ENCODE measurements at regions not wholly inside any gene's neighbourhood (a gene's known extent, or its start where the extent isn't known, plus 50 kb on each side); places are given as distances from the start of the nearest gene placed in this dataset.

- no peaks in the 10 kb centered on the region for H3K27me3 ChIP-seq
- H3K9me3 ChIP-seq, result no peaks in the 10 kb centered on the region
- no peak overlapping the region for H3K9ac ChIP-seq (ENCODE audit: low read depth in 2 of 2, low read length in 2 of 2)
- intact Hi-C loops (cut with DNase I), result no loop called here
- no peak overlapping the region for H3K27ac ChIP-seq
- no peaks in the 10 kb centered on the region for H3K4me1 ChIP-seq
- TF ChIP-seq CTCF (IDR thresholded peaks at IDR 0.05), result no peak
- no peak for DNase-seq
- no peak overlapping the region for H3K4me3 ChIP-seq
- H3K36me3 ChIP-seq, result no peaks in the 10 kb centered on the region
Observed at GRCh38 chr20:12287575-12287974, 369.9 kb downstream of the BTBD3 start.

- TF ChIP-seq CTCF (IDR thresholded peaks at IDR 0.05), result no peak
- H3K27me3 ChIP-seq, result no peaks in the 10 kb centered on the region
- H3K36me3 ChIP-seq, result no peaks in the 10 kb centered on the region
- no peaks in the 10 kb centered on the region for H3K9me3 ChIP-seq
- no peaks in the 10 kb centered on the region for H3K4me1 ChIP-seq
- no peak for DNase-seq
- no peak overlapping the region for H3K4me3 ChIP-seq
- intact Hi-C loops (cut with DNase I), result no loop called here
- H3K27ac ChIP-seq, result no peak overlapping the region
- no peak overlapping the region for H3K9ac ChIP-seq (ENCODE audit: low read depth in 2 of 2, low read length in 2 of 2)
Observed at GRCh38 chr20:12289465-12289864, 371.8 kb downstream of the BTBD3 start.

GRCh38 chr20:12291386-12291785 lies 373.7 kb downstream of the BTBD3 start:
- no peak overlapping the region for H3K4me3 ChIP-seq
- no peak for TF ChIP-seq CTCF (IDR thresholded peaks at IDR 0.05)
- no peak overlapping the region for H3K9ac ChIP-seq (ENCODE audit: low read depth in 2 of 2, low read length in 2 of 2)
- no peaks in the 10 kb centered on the region for H3K36me3 ChIP-seq
- intact Hi-C loops (cut with DNase I), result no loop called here
- no peak for DNase-seq
- H3K27ac ChIP-seq, result no peak overlapping the region
- no peaks in the 10 kb centered on the region for H3K27me3 ChIP-seq
- H3K4me1 ChIP-seq, result no peaks in the 10 kb centered on the region
- no peaks in the 10 kb centered on the region for H3K9me3 ChIP-seq

GRCh38 chr20:12293900-12294299 lies 376.2 kb downstream of the BTBD3 start:
- Histone ChIP-seq H3K4me3 (no peak overlapping the region), H3K9ac (ENCODE audit: low read depth in 2 of 2, low read length in 2 of 2) (no peak overlapping the region), H3K27ac (no peak overlapping the region), H3K4me1 (no peaks in the 10 kb centered on the region), H3K36me3 (no peaks in the 10 kb centered on the region), H3K9me3 (no peaks in the 10 kb centered on the region), H3K27me3 (no peaks in the 10 kb centered on the region)
- no peak for DNase-seq
- TF ChIP-seq CTCF (IDR thresholded peaks at IDR 0.05), result no peak
- intact Hi-C loops (cut with DNase I), result no loop called here

- Histone ChIP-seq H3K36me3 (no peaks in the 10 kb centered on the region), H3K27ac (no peak overlapping the region), H3K4me1 (no peaks in the 10 kb centered on the region), H3K4me3 (no peak overlapping the region), H3K27me3 (no peaks in the 10 kb centered on the region), H3K9me3 (no peaks in the 10 kb centered on the region), H3K9ac (ENCODE audit: low read depth in 2 of 2, low read length in 2 of 2) (no peak overlapping the region)
- intact Hi-C loops (cut with DNase I), result no loop called here
- TF ChIP-seq CTCF (IDR thresholded peaks at IDR 0.05), result no peak
- DNase-seq, result no peak
Observed at GRCh38 chr20:12294678-12295077, 377.0 kb downstream of the BTBD3 start.
